ENCODE measurements at regions not wholly inside any gene's neighbourhood (a gene's known extent, or its start where the extent isn't known, plus 50 kb on each side); places are given as distances from the start of the nearest gene placed in this dataset.
"Not testable (repeated sequence)": the region's sequence is repeated elsewhere in the genome, so short reads cannot be mapped to it uniquely, and the experiment has no call there.

- DNase-seq: no peak
These were observed 289.5 kb upstream of the CDYL start for GRCh38 chr6:4486568-4487315.

GRCh38 chr6:4485735-4486134 lies 290.5 kb upstream of the CDYL start:
- DNase-seq: no peak

GRCh38 chr6:4482461-4482860 lies 293.7 kb upstream of the CDYL start:
- no peak for DNase-seq

- DNase-seq: no peak
These were observed 295.1 kb upstream of the CDYL start for GRCh38 chr6:4480788-4481735.

- DNase-seq: no peak
These were observed 298.1 kb upstream of the CDYL start for GRCh38 chr6:4478098-4478497.

- DNase-seq: no peak
These were observed 301.4 kb upstream of the CDYL start for GRCh38 chr6:4474810-4475209.

GRCh38 chr6:4472969-4473642 lies 303.1 kb upstream of the CDYL start:
- no peak for DNase-seq

GRCh38 chr6:4472222-4472621 lies 304.0 kb upstream of the CDYL start:
- DNase-seq: no peak

GRCh38 chr6:4471515-4471914 lies 304.7 kb upstream of the CDYL start:
- not testable (repeated sequence) for DNase-seq

- DNase-seq: no peak
These were observed 305.4 kb upstream of the CDYL start for GRCh38 chr6:4470698-4471210.

- DNase-seq: no peak
These were observed 309.3 kb upstream of the CDYL start for GRCh38 chr6:4466769-4467480.

- no peak for DNase-seq
These were observed 309.9 kb upstream of the CDYL start for GRCh38 chr6:4466261-4466660.

GRCh38 chr6:4464638-4465037 lies 311.6 kb upstream of the CDYL start:
- DNase-seq: no peak

- no peak for DNase-seq
These were observed 313.0 kb upstream of the CDYL start for GRCh38 chr6:4463236-4463635.

GRCh38 chr6:4460586-4461475 lies 315.4 kb upstream of the CDYL start:
- DNase-seq: no peak

- no peak for DNase-seq
These were observed 316.2 kb upstream of the CDYL start for GRCh38 chr6:4459996-4460395.

GRCh38 chr6:4459032-4459431 lies 317.2 kb upstream of the CDYL start:
- no peak for DNase-seq

- DNase-seq: no peak
These were observed 316.3 kb upstream of the ECI2 start for GRCh38 chr6:4451718-4452117.

GRCh38 chr6:4451081-4451480 lies 315.7 kb upstream of the ECI2 start:
- DNase-seq: no peak

- no peak for DNase-seq
These were observed 314.9 kb upstream of the ECI2 start for GRCh38 chr6:4450237-4450636.

GRCh38 chr6:4449409-4449808 lies 314.0 kb upstream of the ECI2 start:
- no peak for DNase-seq

GRCh38 chr6:4448841-4449240 lies 313.5 kb upstream of the ECI2 start:
- no peak for DNase-seq
